SW 1271 (cell line): ENCODE measurements at regions not wholly inside any gene's neighbourhood (a gene's known extent, or its start where the extent isn't known, plus 50 kb on each side); places are given as distances from the start of the nearest gene placed in this dataset.
"Not testable (repeated sequence)": the region's sequence is repeated elsewhere in the genome, so short reads cannot be mapped to it uniquely, and the experiment has no call there.

Experiments used
- DNase-seq, 2 experiments: peaks; one replicate each; lab custom pipeline; 2025; lab: John Stamatoyannopoulos, UW

- DNase-seq: no peak
Measured at GRCh38 chr9:19935422-19935821, 146.6 kb upstream of the SLC24A2 start.

GRCh38 chr9:19934301-19934871 lies 145.5 kb upstream of the SLC24A2 start:
- DNase-seq: no peak

GRCh38 chr9:19931098-19931890 lies 142.5 kb upstream of the SLC24A2 start:
- DNase-seq: no peak

GRCh38 chr9:19927560-19927959 lies 138.7 kb upstream of the SLC24A2 start:
- DNase-seq: no peak

- DNase-seq: no peak
Measured at GRCh38 chr9:19926774-19927173, 137.9 kb upstream of the SLC24A2 start.

- DNase-seq: peak in 1 of 2 experiments; percentile 39
Measured at GRCh38 chr9:19925674-19926503, 137.1 kb upstream of the SLC24A2 start.

- no peak for DNase-seq
Measured at GRCh38 chr9:19924080-19924479, 135.2 kb upstream of the SLC24A2 start.

GRCh38 chr9:19922476-19923118 lies 133.8 kb upstream of the SLC24A2 start:
- peak in 1 of 2 experiments; percentile 18 for DNase-seq

- no peak for DNase-seq
Measured at GRCh38 chr9:19920401-19920800, 131.6 kb upstream of the SLC24A2 start.

- DNase-seq: no peak
Measured at GRCh38 chr9:19918630-19919029, 129.8 kb upstream of the SLC24A2 start.

- DNase-seq: no peak
Measured at GRCh38 chr9:19914044-19914443, 125.2 kb upstream of the SLC24A2 start.

- no peak for DNase-seq
Measured at GRCh38 chr9:19913151-19913550, 124.3 kb upstream of the SLC24A2 start.

- DNase-seq: no peak
Measured at GRCh38 chr9:19903076-19903475, 114.2 kb upstream of the SLC24A2 start.

- no peak for DNase-seq
Measured at GRCh38 chr9:19901586-19901985, 112.7 kb upstream of the SLC24A2 start.

GRCh38 chr9:19896161-19896560 lies 107.3 kb upstream of the SLC24A2 start:
- DNase-seq: no peak

GRCh38 chr9:19895578-19895977 lies 106.7 kb upstream of the SLC24A2 start:
- not testable (repeated sequence) for DNase-seq

GRCh38 chr9:19895006-19895405 lies 106.2 kb upstream of the SLC24A2 start:
- DNase-seq: no peak

GRCh38 chr9:19885608-19886007 lies 96.8 kb upstream of the SLC24A2 start:
- no peak for DNase-seq

GRCh38 chr9:19879062-19879461 lies 90.2 kb upstream of the SLC24A2 start:
- DNase-seq: no peak

GRCh38 chr9:19876569-19877316 lies 87.9 kb upstream of the SLC24A2 start:
- no peak for DNase-seq

GRCh38 chr9:19875291-19875920 lies 86.6 kb upstream of the SLC24A2 start:
- DNase-seq: no peak
